Rectal smooth muscle tissue (tissue), 1 donor: ENCODE measurements at regions not wholly inside any gene's neighbourhood (a gene's known extent, or its start where the extent isn't known, plus 50 kb on each side); places are given as distances from the start of the nearest gene placed in this dataset.

Experiments used
- H3K27ac ChIP-seq: one replicate; pipeline ENCODE4 v1.7.0; 2013; ENCODE audit warnings: low read depth, low read length, inconsistent platforms
- H3K27me3 ChIP-seq: one replicate; pipeline ENCODE4 v1.7.0; 2013; ENCODE audit warnings: low read length; ENCODE audit not compliant: control insufficient read depth, insufficient read depth
- H3K36me3 ChIP-seq: one replicate; pipeline ENCODE4 v1.7.0; 2013; ENCODE audit warnings: low read length; ENCODE audit not compliant: control insufficient read depth, insufficient read depth
- H3K4me1 ChIP-seq: one replicate; pipeline ENCODE4 v1.7.0; 2013; ENCODE audit warnings: low read length; ENCODE audit not compliant: control insufficient read depth, insufficient read depth
- H3K4me3 ChIP-seq: one replicate; pipeline ENCODE4 v1.7.0; 2013; ENCODE audit warnings: low read length
- H3K9ac ChIP-seq: one replicate; pipeline ENCODE4 v1.7.0; 2013; ENCODE audit warnings: low read length

DNA sequence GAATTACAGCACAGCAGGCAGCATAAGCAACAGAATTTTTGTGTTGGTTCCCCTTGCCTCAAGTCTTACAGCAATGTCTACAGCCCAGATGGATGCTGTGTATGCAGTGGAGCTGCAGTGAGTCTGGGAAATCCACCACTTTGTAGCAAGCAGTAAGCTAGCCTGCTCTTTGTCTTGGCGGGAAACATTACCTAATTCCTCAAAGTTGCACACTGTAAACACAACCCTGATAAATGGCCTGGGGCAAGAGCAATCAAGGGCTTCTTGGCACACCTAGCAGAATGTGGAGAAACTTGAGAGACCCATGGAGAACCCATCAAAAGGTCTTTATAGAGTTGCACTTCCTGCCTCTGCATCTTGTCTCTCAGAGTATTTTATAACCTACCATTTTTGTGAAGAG lies 102.0 kb upstream of the FOXP2 start:
- Histone ChIP-seq H3K4me3 (no peak overlapping the region), H3K27ac (no peak overlapping the region), H3K4me1 (no peaks in the 10 kb centered on the region), H3K36me3 (no peaks in the 10 kb centered on the region), H3K9ac (no peak overlapping the region), H3K27me3 (no peaks in the 10 kb centered on the region)

DNA sequence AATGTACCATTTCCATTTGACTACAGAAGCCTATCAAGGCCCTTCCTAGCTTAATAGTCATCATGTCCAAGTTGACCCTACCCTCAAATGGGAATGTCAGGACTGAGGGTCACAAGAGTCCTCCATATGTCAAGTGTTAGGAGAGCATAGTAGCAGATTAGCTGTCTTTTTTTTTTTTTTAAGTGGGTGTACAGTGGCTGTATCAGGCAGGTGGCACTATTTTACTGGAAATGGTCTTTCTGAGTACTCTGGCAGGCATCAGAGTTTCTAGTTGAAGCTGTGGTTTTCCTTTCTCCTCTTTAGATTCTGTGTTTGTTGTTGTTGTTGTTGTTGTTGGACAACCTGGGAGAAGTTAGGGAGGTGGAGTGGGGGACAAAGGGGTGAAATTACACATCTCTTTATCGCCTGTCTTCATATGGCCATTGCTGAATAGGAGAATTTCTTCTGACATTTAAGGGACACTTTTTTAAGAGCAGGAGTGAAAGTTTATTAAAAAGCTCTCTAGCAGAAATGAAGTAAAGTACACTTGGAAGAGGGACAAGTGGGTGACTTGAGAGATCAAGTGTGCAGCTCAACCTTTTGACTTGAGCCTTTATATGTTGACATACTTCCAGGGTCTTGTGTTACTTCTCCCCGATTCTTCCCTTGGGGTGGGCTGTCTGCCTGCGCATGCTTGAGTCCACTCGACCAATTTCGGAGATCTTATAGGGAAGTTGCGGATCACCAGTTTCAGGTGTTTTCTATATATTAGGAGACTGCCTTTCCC lies 104.1 kb upstream of the FOXP2 start:
- no peaks in the 10 kb centered on the region for H3K4me1 ChIP-seq
- no peak overlapping the region for H3K9ac ChIP-seq
- H3K4me3 ChIP-seq: no peak overlapping the region
- H3K36me3 ChIP-seq: no peaks in the 10 kb centered on the region
- H3K27ac ChIP-seq: no peak overlapping the region
- H3K27me3 ChIP-seq: no peaks in the 10 kb centered on the region

DNA sequence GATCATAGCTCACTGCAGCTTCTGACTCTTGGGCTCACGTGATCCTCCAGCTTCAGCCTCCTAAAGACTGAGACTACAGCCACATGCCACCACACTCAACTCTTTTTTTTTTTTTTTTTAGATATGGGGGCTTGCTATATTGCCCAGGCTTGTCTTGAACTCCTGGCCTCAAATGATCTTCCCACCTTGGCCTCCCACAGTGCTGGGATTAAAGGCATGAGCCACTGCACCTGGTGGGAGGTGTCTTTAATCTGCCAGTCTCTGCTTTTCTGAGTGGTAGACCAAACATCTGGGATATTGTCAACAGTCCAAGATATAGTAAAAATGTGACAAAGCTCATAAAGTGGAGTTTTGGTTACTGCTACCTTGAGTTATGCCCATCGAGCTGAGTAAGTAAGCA lies 104.9 kb upstream of the FOXP2 start:
- Histone ChIP-seq H3K27ac (no peak overlapping the region), H3K4me3 (no peak overlapping the region), H3K27me3 (no peaks in the 10 kb centered on the region), H3K9ac (no peak overlapping the region), H3K36me3 (no peaks in the 10 kb centered on the region), H3K4me1 (no peaks in the 10 kb centered on the region)

DNA sequence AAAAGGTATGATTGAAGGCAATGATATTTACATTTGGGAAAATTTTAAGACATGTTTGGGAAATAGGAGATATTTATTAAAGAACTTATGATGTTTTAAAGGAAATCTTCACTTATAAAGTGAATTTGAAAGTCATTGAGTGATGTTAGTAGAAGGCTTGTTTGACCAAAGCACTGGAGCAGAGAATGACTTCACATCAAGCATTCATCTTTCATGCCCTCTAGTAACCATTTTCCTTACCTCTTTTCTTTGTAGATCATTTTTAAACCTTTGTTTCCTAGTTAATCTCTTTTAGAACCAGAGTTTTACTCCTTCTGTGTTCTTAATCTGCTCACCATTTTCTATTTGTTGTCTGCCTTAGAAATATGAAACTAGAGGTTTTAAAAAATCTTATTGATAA lies 111.3 kb upstream of the FOXP2 start:
- H3K36me3 ChIP-seq: no peaks in the 10 kb centered on the region
- H3K27ac ChIP-seq: no peak overlapping the region
- H3K9ac ChIP-seq: no peak overlapping the region
- no peaks in the 10 kb centered on the region for H3K27me3 ChIP-seq
- no peak overlapping the region for H3K4me3 ChIP-seq
- H3K4me1 ChIP-seq: peaks cover 2% of the 10 kb centered on the region

DNA sequence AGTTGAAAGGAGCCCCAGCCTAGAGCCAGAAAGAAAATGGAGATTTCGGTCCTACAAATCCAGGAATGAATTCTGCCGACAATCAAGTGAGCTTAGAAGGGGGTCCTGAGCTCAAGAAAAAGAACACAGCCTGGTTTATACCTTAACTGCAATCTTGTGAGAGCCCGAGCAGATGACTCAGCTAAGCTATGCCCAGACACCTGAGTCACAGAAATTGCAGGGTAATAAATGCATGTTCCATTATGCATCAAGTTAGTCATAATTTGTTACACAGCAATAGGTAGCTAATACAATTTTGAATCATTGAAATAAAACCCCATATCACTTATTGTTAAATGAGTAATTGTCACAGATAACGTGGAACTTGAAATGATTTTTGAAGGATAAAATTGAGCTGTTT lies 111.8 kb upstream of the FOXP2 start:
- Histone ChIP-seq H3K4me3 (no peak overlapping the region), H3K27me3 (no peaks in the 10 kb centered on the region), H3K4me1 (peaks cover 2% of the 10 kb centered on the region), H3K36me3 (no peaks in the 10 kb centered on the region), H3K27ac (no peak overlapping the region), H3K9ac (no peak overlapping the region)

DNA sequence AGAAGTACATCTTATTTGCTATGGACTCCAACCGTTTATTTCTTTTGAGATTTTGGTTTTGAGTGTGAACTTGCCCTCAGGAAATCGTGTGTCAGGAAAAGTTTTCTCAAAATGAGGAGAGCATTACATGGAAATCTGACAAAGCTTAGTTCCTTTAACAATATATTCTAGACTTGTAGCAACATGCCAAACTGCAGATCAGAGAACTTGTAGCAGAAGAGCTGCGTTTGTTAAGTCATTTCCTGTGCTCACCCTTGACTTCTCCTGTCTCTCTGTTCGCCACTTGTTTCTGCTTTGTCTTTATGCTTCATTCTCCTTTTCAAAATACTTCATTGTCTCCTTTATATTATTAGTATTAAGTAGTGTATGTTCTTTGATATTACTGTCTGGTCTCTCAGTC lies 116.6 kb upstream of the FOXP2 start:
- no peak overlapping the region for H3K9ac ChIP-seq
- no peak overlapping the region for H3K27ac ChIP-seq
- no peaks in the 10 kb centered on the region for H3K36me3 ChIP-seq
- no peak overlapping the region for H3K4me3 ChIP-seq
- H3K27me3 ChIP-seq: no peaks in the 10 kb centered on the region
- peaks cover 2% of the 10 kb centered on the region for H3K4me1 ChIP-seq

DNA sequence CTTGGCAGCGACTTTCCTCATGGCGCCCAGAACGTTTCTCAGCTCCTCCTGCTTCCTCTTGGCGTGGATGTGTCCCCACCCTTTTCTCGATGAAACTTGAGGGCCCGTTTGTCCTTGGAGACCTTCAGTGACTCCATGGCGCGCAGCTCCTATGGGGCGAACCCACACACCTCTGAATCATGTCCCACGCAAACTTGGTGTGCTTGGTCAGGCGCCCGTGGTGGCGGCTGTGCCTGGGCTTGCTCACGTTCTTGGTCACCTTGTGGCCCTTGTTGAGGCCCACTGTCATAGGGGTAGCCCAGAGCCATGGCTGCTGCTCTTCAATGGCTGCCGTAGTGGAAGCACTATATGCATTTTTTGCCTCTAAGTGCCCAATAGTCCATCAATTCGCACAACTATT lies 117.5 kb upstream of the FOXP2 start:
- Histone ChIP-seq H3K4me3 (no peak overlapping the region), H3K9ac (no peak overlapping the region), H3K36me3 (no peaks in the 10 kb centered on the region), H3K27me3 (no peaks in the 10 kb centered on the region), H3K4me1 (peaks cover 2% of the 10 kb centered on the region), H3K27ac (no peak overlapping the region)

DNA sequence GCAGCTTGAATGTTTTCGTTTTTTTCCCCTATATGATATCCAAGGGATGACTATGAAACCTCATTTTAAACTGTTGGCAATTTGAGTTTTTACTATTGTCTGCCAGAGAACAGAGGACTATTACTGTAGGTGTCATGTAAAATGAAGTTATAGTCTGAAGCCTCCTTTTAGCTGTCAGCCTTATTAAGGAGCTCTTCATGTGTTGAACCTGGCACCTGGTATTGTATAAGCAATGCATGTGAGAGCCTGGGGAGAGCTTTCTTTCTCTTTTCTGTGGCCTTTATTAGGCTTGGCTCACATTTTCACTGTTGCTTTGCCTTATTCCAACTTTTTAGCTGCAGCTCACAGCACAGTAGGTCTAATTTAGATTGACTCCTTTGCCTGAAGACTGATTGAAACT lies 119.1 kb upstream of the FOXP2 start:
- H3K27me3 ChIP-seq: no peaks in the 10 kb centered on the region

DNA sequence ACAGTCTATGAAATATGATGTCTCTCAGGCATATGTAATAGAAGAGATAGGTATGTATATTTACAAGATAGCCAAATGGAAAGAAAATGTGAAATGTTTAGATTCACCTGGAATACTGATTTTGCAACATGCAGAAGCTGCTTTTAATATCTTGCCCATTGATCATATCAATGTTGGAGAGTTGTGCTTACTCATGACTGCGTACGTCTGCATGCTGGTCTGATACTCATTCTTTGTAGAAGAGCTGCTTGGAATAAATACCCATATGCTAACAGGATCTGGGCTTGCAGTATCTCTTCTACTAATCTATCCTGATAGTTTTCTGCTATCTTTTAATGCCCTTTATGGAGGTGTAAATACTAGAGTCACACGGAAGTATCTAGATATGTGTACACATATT lies 120.6 kb upstream of the FOXP2 start:
- Histone ChIP-seq H3K27ac (no peak overlapping the region), H3K4me3 (no peak overlapping the region), H3K9ac (no peak overlapping the region), H3K36me3 (no peaks in the 10 kb centered on the region), H3K4me1 (no peaks in the 10 kb centered on the region), H3K27me3 (no peaks in the 10 kb centered on the region)

More for the DNA sequence above, 119.1 kb upstream of the FOXP2 start:
- H3K27ac ChIP-seq: no peak overlapping the region
- no peak overlapping the region for H3K4me3 ChIP-seq
- no peaks in the 10 kb centered on the region for H3K4me1 ChIP-seq
- H3K9ac ChIP-seq: no peak overlapping the region
- H3K36me3 ChIP-seq: no peaks in the 10 kb centered on the region

DNA sequence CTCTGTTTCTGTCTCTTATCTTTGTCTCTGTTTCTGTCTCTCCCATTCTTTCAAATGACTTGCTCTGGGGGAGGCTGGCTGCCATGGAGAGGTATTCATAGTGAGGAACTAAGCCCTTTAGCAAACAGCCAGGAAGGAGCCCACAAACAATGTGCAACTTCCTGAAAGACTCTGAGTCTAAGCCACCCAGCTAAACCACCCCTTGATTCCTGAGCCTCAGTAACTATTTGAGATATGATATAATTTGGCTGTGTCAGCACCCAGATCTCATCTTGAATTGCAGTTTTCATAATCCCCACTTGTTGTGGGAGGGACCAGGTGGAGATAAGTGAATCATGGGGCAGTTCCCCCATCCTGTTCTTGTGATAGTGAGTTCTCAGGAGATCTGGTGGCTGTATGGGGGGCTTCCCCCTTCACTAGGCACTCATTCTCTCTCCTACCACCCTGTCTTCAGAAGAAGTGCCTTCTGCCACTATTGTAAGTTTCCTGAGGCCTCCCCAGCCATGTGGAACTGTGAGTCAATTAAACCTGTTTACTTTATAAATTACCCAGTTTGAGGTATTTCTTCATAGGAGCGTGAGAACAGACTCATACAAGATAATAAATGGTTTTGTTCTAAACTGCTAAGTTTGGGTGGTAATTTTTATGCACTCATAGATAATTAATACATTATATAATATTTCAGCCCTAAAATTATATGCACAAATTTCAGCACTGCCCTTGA lies 121.2 kb upstream of the FOXP2 start:
- no peak overlapping the region for H3K9ac ChIP-seq
- no peaks in the 10 kb centered on the region for H3K27me3 ChIP-seq
- no peak overlapping the region for H3K27ac ChIP-seq
- no peak overlapping the region for H3K4me3 ChIP-seq
- no peaks in the 10 kb centered on the region for H3K36me3 ChIP-seq
- no peaks in the 10 kb centered on the region for H3K4me1 ChIP-seq

DNA sequence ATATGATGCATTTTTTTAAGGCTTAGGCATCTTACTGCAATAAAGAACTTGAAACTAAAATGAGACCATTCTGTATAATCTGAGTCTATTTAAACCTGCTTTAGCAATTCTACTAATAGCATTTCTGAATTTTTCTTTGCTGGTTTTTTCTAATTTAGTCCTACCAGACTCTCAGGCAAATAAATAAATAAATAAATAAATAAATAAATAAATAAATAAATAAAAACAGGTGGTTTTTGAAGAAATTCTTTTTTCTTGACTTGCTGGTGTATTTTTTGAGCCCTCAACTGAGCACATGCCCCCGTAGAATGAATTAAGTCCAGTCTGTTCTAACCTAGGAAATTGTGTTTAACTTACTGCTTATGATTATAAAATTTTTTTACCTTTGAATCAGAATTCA lies 134.7 kb upstream of the FOXP2 start:
- no peaks in the 10 kb centered on the region for H3K4me1 ChIP-seq
- H3K4me3 ChIP-seq: no peak overlapping the region
- H3K27ac ChIP-seq: no peak overlapping the region
- no peaks in the 10 kb centered on the region for H3K27me3 ChIP-seq
- H3K36me3 ChIP-seq: no peaks in the 10 kb centered on the region
- no peak overlapping the region for H3K9ac ChIP-seq

DNA sequence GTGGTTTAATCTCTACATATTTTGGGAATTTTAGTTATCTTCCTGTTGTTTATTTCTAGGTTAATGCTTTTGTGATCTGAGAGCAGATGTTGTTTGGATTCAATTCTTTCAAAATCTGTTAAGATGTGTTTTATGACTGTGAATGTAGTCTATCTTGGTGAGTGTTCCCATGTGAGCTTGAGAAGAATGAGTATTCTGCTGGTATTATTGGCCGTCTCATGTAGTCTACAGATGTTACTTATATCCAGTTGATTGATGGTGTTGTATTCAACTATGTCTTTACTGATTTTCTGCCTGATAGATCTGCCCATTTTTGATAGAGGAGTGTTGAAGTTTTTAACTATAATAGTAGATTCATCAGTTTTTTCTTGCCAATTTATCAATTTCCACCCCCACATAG lies 141.4 kb upstream of the FOXP2 start:
- no peaks in the 10 kb centered on the region for H3K36me3 ChIP-seq
- no peak overlapping the region for H3K4me3 ChIP-seq
- no peak overlapping the region for H3K9ac ChIP-seq
- no peaks in the 10 kb centered on the region for H3K4me1 ChIP-seq
- H3K27me3 ChIP-seq: no peaks in the 10 kb centered on the region
- no peak overlapping the region for H3K27ac ChIP-seq

DNA sequence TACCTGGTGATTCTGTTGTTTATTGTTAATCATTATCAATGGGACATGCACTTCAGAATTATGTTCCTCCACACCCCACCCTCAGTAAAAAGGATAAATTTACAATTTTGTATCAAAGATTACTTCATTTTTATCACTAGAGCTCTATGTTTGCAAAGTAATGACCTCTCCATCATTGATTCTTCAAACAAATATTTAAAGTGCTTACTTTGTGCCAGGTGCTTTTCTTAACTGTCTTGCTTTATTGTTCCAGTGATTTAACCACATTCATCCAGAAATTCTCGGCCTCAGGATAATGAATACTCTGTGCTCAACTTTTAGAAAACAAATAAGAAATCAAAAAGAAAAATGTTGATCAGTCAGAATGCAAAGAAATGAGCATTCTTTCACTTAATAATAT lies 144.9 kb upstream of the FOXP2 start:
- Histone ChIP-seq H3K27ac (no peak overlapping the region), H3K4me3 (no peak overlapping the region), H3K9ac (no peak overlapping the region), H3K36me3 (no peaks in the 10 kb centered on the region), H3K27me3 (no peaks in the 10 kb centered on the region), H3K4me1 (no peaks in the 10 kb centered on the region)
